ENCODE measurements at regions not wholly inside any gene's neighbourhood (a gene's known extent, or its start where the extent isn't known, plus 50 kb on each side); places are given as distances from the start of the nearest gene placed in this dataset.

DNA sequence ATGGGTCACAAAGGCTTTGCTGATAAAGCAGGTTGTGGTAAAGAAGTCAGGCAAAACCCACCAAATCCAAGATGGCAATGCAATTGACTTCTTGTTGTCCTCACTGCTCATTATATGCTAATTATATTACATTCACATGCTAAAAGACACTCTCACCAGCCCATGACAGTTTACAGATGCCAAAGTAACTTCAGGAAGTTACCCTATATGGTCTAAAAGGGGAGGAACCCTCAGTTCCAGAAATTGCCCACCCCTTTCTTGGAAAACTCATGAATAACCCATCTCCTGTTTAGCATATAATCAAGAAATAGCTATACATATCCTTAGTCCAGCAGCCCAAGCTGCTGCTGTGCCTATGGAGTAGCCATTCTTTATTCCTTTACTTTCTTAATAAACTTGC, 501.1 kb downstream of the MEI4 start:
- TF ChIP-seq, protein P1, sequence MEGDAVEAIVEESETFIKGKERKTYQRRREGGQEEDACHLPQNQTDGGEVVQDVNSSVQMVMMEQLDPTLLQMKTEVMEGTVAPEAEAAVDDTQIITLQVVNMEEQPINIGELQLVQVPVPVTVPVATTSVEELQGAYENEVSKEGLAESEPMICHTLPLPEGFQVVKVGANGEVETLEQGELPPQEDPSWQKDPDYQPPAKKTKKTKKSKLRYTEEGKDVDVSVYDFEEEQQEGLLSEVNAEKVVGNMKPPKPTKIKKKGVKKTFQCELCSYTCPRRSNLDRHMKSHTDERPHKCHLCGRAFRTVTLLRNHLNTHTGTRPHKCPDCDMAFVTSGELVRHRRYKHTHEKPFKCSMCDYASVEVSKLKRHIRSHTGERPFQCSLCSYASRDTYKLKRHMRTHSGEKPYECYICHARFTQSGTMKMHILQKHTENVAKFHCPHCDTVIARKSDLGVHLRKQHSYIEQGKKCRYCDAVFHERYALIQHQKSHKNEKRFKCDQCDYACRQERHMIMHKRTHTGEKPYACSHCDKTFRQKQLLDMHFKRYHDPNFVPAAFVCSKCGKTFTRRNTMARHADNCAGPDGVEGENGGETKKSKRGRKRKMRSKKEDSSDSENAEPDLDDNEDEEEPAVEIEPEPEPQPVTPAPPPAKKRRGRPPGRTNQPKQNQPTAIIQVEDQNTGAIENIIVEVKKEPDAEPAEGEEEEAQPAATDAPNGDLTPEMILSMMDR (IDR thresholded peaks at IDR 0.05): no peak
- no peak for TF ChIP-seq POLR2A (IDR thresholded peaks at IDR 0.05)
